ENCODE measurements at regions not wholly inside any gene's neighbourhood (a gene's known extent, or its start where the extent isn't known, plus 50 kb on each side); places are given as distances from the start of the nearest gene placed in this dataset.

DNA sequence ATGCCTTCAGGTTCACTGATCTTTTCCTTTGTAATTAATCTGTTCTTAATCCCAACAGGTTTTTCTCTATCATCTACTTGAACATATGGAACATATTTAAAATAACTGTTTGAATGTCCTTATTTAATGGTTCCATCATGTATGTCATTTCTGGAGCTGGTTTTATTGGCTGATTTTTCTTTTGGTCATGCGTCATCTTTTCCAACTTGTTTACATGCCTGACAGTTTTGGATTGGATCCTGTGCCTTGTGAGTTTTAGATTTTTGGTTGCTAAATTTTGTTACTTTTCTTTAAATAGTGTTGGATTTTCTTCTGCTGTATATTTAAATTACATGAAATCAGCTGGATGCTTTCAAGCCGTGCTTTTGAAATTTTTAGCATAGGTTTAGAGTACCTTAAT, 237.3 kb upstream of the DAAM1 start:
- Histone ChIP-seq H3K27me3 (ENCODE audit: control insufficient read depth, insufficient read depth, low read length) (no peaks in the 10 kb centered on the region), H3K36me3 (ENCODE audit: control insufficient read depth, insufficient read depth, low read length) (no peaks in the 10 kb centered on the region)

DNA sequence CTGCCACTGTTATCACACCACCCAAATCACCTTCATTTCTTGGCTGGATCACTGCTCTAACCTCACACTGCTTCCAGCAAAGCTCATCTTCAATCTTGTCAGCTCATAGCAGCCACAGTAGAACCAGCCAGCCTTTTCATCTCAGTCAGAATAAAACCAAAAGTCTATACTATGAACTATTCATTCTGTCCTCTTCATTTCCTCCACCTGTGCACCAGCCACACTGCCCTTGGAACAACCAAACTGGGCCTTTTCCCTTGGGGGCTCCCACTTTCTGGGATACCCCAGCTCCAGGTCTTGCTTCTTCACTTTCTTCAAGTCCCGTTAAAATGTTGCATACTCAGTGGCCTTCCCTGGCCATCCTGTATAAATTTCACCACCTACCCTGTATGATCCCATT, 234.4 kb upstream of the DAAM1 start:
- Histone ChIP-seq H3K9me3 (ENCODE audit: control insufficient read depth, insufficient read depth, low read depth, low read length) (peaks cover 12% of the 10 kb centered on the region; the same call in 1 of the 2 replicates), H3K27ac (ENCODE audit: low read depth, low read length) (no peak overlapping the region), H3K36me3 (ENCODE audit: control insufficient read depth, insufficient read depth, low read length) (no peaks in the 10 kb centered on the region), H3K4me3 (ENCODE audit: low read depth, low read length) (no peak overlapping the region), H3K27me3 (ENCODE audit: control insufficient read depth, insufficient read depth, low read length) (no peaks in the 10 kb centered on the region), H3K4me1 (ENCODE audit: control insufficient read depth, insufficient read depth, low read length) (peaks cover 18% of the 10 kb centered on the region), H3K9ac (ENCODE audit: low read length) (no peak overlapping the region)

More for the DNA sequence above, 237.3 kb upstream of the DAAM1 start:
- Histone ChIP-seq H3K4me3 (ENCODE audit: low read depth, low read length) (no peak overlapping the region), H3K4me1 (ENCODE audit: control insufficient read depth, insufficient read depth, low read length) (peaks cover 21% of the 10 kb centered on the region), H3K9me3 (ENCODE audit: control insufficient read depth, insufficient read depth, low read depth, low read length) (peaks cover 9% of the 10 kb centered on the region; the same call in 1 of the 2 replicates), H3K9ac (ENCODE audit: low read length) (no peak overlapping the region), H3K27ac (ENCODE audit: low read depth, low read length) (no peak overlapping the region)

DNA sequence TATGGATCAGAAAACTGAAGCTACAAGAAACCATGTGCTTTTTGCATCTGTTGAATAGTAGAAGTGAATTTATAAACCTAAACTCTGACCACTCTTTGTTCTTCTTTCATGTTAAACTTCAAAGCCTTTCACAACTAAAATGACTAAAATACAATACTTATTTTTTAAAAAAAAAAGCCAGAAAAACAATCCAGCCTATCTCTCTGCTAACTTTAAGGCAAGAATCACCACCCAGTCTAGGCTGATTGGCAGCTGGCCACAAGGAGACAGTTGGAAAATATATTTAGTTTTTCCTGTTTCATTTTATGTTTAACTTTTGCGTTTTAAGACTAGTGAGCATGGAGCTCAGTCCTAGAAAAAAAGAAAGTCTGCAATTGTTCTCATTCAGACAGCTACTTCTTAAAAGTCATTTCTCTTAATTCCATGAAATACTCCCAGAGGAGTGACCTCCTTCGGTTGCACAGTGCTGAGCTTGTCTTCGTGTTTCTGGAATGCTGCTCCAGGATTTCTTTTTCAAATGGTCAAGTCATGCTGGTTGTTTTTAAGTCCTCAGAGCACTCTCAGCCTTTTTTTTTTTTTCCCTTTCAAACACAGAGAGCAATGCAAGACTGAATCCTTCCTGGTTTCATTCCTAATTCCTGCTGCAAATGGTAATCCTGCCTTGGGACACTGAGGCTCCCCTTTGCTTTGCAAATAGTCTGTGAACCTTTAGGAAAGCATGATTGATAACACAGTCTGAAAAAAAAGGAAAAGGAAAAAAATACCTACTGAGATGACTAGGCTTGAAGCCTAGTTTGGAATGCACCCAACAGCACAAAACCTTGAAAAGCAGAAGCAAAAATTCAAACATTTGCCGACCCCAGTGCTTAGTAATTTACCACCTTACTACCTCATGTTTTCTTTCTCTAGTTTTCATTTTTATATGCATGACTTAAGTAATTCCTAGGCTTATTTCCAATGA, 233.3 kb upstream of the DAAM1 start:
- peak overlapping the region; percentile 15; the same call in 1 of the 2 replicates for H3K27ac ChIP-seq (ENCODE audit: low read depth, low read length)
- H3K27me3 ChIP-seq (ENCODE audit: control insufficient read depth, insufficient read depth, low read length): no peaks in the 10 kb centered on the region
- peaks cover 9% of the 10 kb centered on the region; the same call in 1 of the 2 replicates for H3K9me3 ChIP-seq (ENCODE audit: control insufficient read depth, insufficient read depth, low read depth, low read length)
- H3K4me1 ChIP-seq (ENCODE audit: control insufficient read depth, insufficient read depth, low read length): peaks cover 18% of the 10 kb centered on the region
- no peak overlapping the region for H3K9ac ChIP-seq (ENCODE audit: low read length)
- no peaks in the 10 kb centered on the region for H3K36me3 ChIP-seq (ENCODE audit: control insufficient read depth, insufficient read depth, low read length)
- no peak overlapping the region for H3K4me3 ChIP-seq (ENCODE audit: low read depth, low read length)

DNA sequence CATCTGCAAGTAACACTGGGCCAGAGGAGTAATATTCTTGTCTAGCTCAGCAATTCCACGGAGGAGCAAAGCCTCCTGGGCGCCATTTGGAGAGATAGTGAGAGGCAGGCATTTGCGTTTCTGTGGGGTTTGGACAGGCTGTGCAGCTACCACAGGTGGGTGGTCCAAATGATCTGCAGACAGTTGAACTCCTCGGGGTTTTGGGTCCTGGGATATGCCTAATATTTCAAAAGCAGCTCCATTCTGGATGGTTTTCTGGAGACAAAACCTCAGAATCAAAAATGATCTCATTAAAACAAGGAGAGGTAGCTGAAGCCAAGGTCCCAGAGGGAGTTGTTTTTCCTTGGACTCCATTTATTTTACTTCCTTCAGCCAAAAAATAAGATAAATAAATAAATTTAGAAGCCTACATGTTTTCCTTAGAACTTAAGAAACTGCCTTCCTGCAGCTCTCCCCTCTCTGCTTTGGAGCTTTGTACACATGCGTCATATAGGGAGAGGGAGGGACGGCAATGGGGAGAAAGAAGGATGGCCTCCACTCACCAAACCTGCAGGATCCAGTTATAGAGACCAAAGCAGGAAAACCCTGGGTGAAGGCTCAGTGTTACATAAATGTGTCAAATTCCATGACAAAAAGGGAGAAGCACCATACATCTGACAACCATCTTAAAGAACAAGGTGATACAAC, 227.3 kb upstream of the DAAM1 start:
- Histone ChIP-seq H3K36me3 (ENCODE audit: control insufficient read depth, insufficient read depth, low read length) (no peaks in the 10 kb centered on the region), H3K9me3 (ENCODE audit: control insufficient read depth, insufficient read depth, low read depth, low read length) (peaks cover 3% of the 10 kb centered on the region; the same call in 1 of the 2 replicates), H3K9ac (ENCODE audit: low read length) (no peak overlapping the region), H3K4me1 (ENCODE audit: control insufficient read depth, insufficient read depth, low read length) (peaks cover 13% of the 10 kb centered on the region), H3K27me3 (ENCODE audit: control insufficient read depth, insufficient read depth, low read length) (no peaks in the 10 kb centered on the region), H3K4me3 (ENCODE audit: low read depth, low read length) (no peak overlapping the region), H3K27ac (ENCODE audit: low read depth, low read length) (no peak overlapping the region)

GRCh38 chr14:58963873-58964597, 224.4 kb upstream of the DAAM1 start:
- no peak overlapping the region for H3K4me3 ChIP-seq (ENCODE audit: low read depth, low read length)
- no peaks in the 10 kb centered on the region for H3K9me3 ChIP-seq (ENCODE audit: control insufficient read depth, insufficient read depth, low read depth, low read length)
- H3K27ac ChIP-seq (ENCODE audit: low read depth, low read length): no peak overlapping the region
- H3K36me3 ChIP-seq (ENCODE audit: control insufficient read depth, insufficient read depth, low read length): no peaks in the 10 kb centered on the region
- H3K9ac ChIP-seq (ENCODE audit: low read length): no peak overlapping the region
- peaks cover 8% of the 10 kb centered on the region for H3K4me1 ChIP-seq (ENCODE audit: control insufficient read depth, insufficient read depth, low read length)
- no peaks in the 10 kb centered on the region for H3K27me3 ChIP-seq (ENCODE audit: control insufficient read depth, insufficient read depth, low read length)

GRCh38 chr14:58964598-58964928, 223.9 kb upstream of the DAAM1 start:
- no peaks in the 10 kb centered on the region for H3K36me3 ChIP-seq (ENCODE audit: control insufficient read depth, insufficient read depth, low read length)
- no peak overlapping the region for H3K9ac ChIP-seq (ENCODE audit: low read length)
- H3K4me1 ChIP-seq (ENCODE audit: control insufficient read depth, insufficient read depth, low read length): peaks cover 8% of the 10 kb centered on the region
- H3K4me3 ChIP-seq (ENCODE audit: low read depth, low read length): no peak overlapping the region
- no peaks in the 10 kb centered on the region for H3K27me3 ChIP-seq (ENCODE audit: control insufficient read depth, insufficient read depth, low read length)
- H3K27ac ChIP-seq (ENCODE audit: low read depth, low read length): no peak overlapping the region
- H3K9me3 ChIP-seq (ENCODE audit: control insufficient read depth, insufficient read depth, low read depth, low read length): no peaks in the 10 kb centered on the region

GRCh38 chr14:58965601-58966000, 222.9 kb upstream of the DAAM1 start:
- H3K36me3 ChIP-seq (ENCODE audit: control insufficient read depth, insufficient read depth, low read length): no peaks in the 10 kb centered on the region
- no peaks in the 10 kb centered on the region for H3K9me3 ChIP-seq (ENCODE audit: control insufficient read depth, insufficient read depth, low read depth, low read length)
- no peak overlapping the region for H3K9ac ChIP-seq (ENCODE audit: low read length)
- H3K27ac ChIP-seq (ENCODE audit: low read depth, low read length): no peak overlapping the region
- H3K27me3 ChIP-seq (ENCODE audit: control insufficient read depth, insufficient read depth, low read length): no peaks in the 10 kb centered on the region
- no peak overlapping the region for H3K4me3 ChIP-seq (ENCODE audit: low read depth, low read length)
- peaks cover 18% of the 10 kb centered on the region for H3K4me1 ChIP-seq (ENCODE audit: control insufficient read depth, insufficient read depth, low read length)

- Histone ChIP-seq H3K27ac (ENCODE audit: low read depth, low read length) (no peak overlapping the region), H3K9me3 (ENCODE audit: control insufficient read depth, insufficient read depth, low read depth, low read length) (no peaks in the 10 kb centered on the region), H3K4me1 (ENCODE audit: control insufficient read depth, insufficient read depth, low read length) (peaks cover 32% of the 10 kb centered on the region), H3K27me3 (ENCODE audit: control insufficient read depth, insufficient read depth, low read length) (no peaks in the 10 kb centered on the region), H3K36me3 (ENCODE audit: control insufficient read depth, insufficient read depth, low read length) (no peaks in the 10 kb centered on the region), H3K9ac (ENCODE audit: low read length) (no peak overlapping the region), H3K4me3 (ENCODE audit: low read depth, low read length) (no peak overlapping the region)
Observed at GRCh38 chr14:58966997-58967396, 221.5 kb upstream of the DAAM1 start.

- Histone ChIP-seq H3K36me3 (ENCODE audit: control insufficient read depth, insufficient read depth, low read length) (no peaks in the 10 kb centered on the region), H3K4me1 (ENCODE audit: control insufficient read depth, insufficient read depth, low read length) (peaks cover 31% of the 10 kb centered on the region), H3K27me3 (ENCODE audit: control insufficient read depth, insufficient read depth, low read length) (no peaks in the 10 kb centered on the region), H3K9me3 (ENCODE audit: control insufficient read depth, insufficient read depth, low read depth, low read length) (no peaks in the 10 kb centered on the region), H3K27ac (ENCODE audit: low read depth, low read length) (peak overlapping the region; percentile 75), H3K4me3 (ENCODE audit: low read depth, low read length) (peak overlapping the region; percentile 12; the same call in 1 of the 2 replicates), H3K9ac (ENCODE audit: low read length) (peak overlapping the region; percentile 66)
Observed at GRCh38 chr14:58969951-58970751, 218.3 kb upstream of the DAAM1 start.

DNA sequence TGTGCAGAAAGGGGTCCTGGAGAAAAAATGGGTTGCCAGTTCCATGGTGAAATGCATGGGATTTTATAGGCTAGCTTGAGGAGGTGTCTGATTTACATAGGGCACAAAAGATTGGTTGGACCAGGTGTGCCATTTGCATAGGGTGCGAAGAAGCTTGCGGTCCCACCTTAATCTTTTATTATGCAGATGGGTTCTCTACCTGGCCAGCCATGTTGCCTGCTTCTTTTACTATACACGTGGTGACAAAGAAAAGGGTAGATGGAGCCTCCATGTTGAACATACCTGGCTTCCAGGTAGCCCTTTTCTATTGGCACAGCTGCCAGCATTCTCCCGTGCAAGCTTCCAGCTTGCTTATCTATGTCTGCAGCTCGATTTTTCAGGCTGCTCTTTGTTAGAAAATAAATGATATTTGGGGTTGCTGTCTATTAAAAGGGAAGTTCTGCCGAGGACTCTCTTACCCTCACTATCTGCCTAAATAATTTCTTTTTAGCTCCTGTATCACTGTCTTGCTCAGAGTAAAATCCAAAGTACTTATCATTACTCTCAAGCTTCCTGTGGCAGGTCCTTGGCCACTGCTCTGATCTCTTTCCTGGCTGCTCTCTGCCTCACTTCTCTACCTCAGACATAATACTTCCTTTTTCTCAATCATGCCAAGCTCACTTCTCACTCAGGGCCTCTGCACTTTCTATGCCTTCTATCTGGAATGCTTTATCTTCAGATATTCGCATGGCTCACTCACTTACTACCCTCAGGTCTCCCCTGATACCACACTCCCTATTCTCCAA, 216.0 kb upstream of the DAAM1 start:
- Histone ChIP-seq H3K4me1 (ENCODE audit: control insufficient read depth, insufficient read depth, low read length) (peaks cover 31% of the 10 kb centered on the region), H3K4me3 (ENCODE audit: low read depth, low read length) (no peak overlapping the region; the same call in 1 of the 2 replicates), H3K9ac (ENCODE audit: low read length) (no peak overlapping the region)

More for the DNA sequence above, 216.0 kb upstream of the DAAM1 start:
- Histone ChIP-seq H3K27me3 (ENCODE audit: control insufficient read depth, insufficient read depth, low read length) (no peaks in the 10 kb centered on the region), H3K27ac (ENCODE audit: low read depth, low read length) (no peak overlapping the region), H3K9me3 (ENCODE audit: control insufficient read depth, insufficient read depth, low read depth, low read length) (no peaks in the 10 kb centered on the region), H3K36me3 (ENCODE audit: control insufficient read depth, insufficient read depth, low read length) (no peaks in the 10 kb centered on the region)
